Psoas muscle (tissue), 7 donors: ENCODE measurements at regions not wholly inside any gene's neighbourhood (a gene's known extent, or its start where the extent isn't known, plus 50 kb on each side); places are given as distances from the start of the nearest gene placed in this dataset.

Experiments
- ATAC-seq, 4 donors: fragments of 200-7000 bp; cut with Tn5 transposase; one replicate each; pipeline ENCODE4 v1.9.1; 2020; ENCODE audit warnings: moderate library complexity in 3 of 4, mild to moderate bottlenecking in 2 of 4
- DNase-seq, 2 donors: peaks; one replicate each; pipeline ENCODE4 v3.0.0-alpha.2; 2020
- H3K27ac ChIP-seq: fragments of 200-600 bp; one replicate; pipeline ENCODE4 v1.8.0; 2022
- H3K27me3 ChIP-seq, 3 donors: fragments of 200-600 bp in 1 of 3; one replicate each; pipeline versions ENCODE4 v1.6.1 to v1.8.0; 2013 to 2022; ENCODE audit warnings: low read length in 2 of 3, mild to moderate bottlenecking in 2 of 3, moderate library complexity in 1 of 3; ENCODE audit not compliant: insufficient read depth in 3 of 3
- H3K36me3 ChIP-seq, 2 donors: fragments of 200-600 bp in 1 of 2; one replicate each; pipeline versions ENCODE4 v1.6.1 to v1.8.0; 2013 to 2022; ENCODE audit warnings: low read depth in 1 of 2, mild to moderate bottlenecking in 1 of 2, moderate library complexity in 1 of 2; ENCODE audit not compliant: insufficient read depth in 1 of 2
- H3K4me1 ChIP-seq: fragments of 200-600 bp; one replicate; pipeline ENCODE4 v1.8.0; 2022
- H3K4me3 ChIP-seq: fragments of 200-600 bp; one replicate; pipeline ENCODE4 v1.8.0; 2022; ENCODE audit warnings: mild to moderate bottlenecking
- H3K9me3 ChIP-seq: fragments of 200-600 bp; one replicate; pipeline ENCODE4 v1.8.0; 2022
- WGBS, 3 donors: extraction: QIAGEN DNeasy Blood & Tissue Kit; methylation state at CpG; one replicate each; pipeline versions ENCODE4 v1.1.6 to v1.1.7; 2013; 5-methylcytosine and 5-hydroxymethylcytosine counted together
- intact Hi-C, 2 donors: fragments of 100-400 bp; cut with DNase I; formaldehyde crosslinking; loops; one replicate each; pipeline versions ENCODE4 v1.11.0 to v1.14.2; 2022
- TF ChIP-seq, protein P1 (sequence below): fragments of 200-600 bp; IDR thresholded peaks from one replicate; pipeline ENCODE4 v1.8.0; 2022; ENCODE audit warnings: antibody characterized with exemption
- donor health status: healthy with polysubstance abuse.
- donor health status: DM: no; HTN: no; CAD: no; lungs with moderate emphysema.
- donor health status: Bipolar disorder and iron deficiency.
- donor health status: healthy.
- donor health status: DM: yes; HTN: yes; CAD: no.
- donor health status: DM: no; HTN: no; CAD: no.
- donor health status: DM: yes; HTN: yes; CAD: no.

- WGBS, 3 donors, result 94 to 97% (median 96%) methylated on average over 2 of the region's 2 CpGs
Measured at GRCh38 chr17:72492494-72492893, 371.7 kb downstream of the SOX9 start.

DNA sequence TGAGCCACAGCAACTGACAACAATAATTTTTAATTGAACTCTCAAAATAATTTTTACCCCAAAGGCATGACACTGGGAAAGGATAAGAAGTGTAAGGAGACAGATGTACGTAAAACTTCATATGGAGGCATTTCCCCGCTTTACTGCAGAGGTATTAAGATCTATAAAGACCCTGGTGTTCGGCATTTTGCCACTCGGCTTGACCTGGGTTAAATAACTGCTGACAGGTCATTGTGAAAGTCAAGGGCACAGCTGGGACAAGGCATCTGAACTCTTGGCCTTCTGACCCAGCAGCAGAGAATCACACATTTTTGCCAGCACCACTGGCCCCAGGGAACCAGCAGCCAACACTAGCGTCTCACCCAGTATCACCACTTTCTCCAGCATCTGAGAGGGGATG lies 372.1 kb downstream of the SOX9 start:
- Histone ChIP-seq H3K27ac (no peak overlapping the region), H3K27me3 (peaks cover 0 to 6% (median 0%) of the 10 kb centered on the region in 3 donors), H3K9me3 (no peaks in the 10 kb centered on the region), H3K4me3 (no peak overlapping the region), H3K4me1 (no peaks in the 10 kb centered on the region), H3K36me3 (no peaks in the 10 kb centered on the region)
- no peak for ATAC-seq
- TF ChIP-seq, protein P1, sequence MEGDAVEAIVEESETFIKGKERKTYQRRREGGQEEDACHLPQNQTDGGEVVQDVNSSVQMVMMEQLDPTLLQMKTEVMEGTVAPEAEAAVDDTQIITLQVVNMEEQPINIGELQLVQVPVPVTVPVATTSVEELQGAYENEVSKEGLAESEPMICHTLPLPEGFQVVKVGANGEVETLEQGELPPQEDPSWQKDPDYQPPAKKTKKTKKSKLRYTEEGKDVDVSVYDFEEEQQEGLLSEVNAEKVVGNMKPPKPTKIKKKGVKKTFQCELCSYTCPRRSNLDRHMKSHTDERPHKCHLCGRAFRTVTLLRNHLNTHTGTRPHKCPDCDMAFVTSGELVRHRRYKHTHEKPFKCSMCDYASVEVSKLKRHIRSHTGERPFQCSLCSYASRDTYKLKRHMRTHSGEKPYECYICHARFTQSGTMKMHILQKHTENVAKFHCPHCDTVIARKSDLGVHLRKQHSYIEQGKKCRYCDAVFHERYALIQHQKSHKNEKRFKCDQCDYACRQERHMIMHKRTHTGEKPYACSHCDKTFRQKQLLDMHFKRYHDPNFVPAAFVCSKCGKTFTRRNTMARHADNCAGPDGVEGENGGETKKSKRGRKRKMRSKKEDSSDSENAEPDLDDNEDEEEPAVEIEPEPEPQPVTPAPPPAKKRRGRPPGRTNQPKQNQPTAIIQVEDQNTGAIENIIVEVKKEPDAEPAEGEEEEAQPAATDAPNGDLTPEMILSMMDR, result no peak
- intact Hi-C loops, result no loop called here
- no peak for DNase-seq
- WGBS, 3 donors, result 73 to 88% (median 74%) methylated on average over 5 of the region's 5 CpGs

More at GRCh38 chr17:72492494-72492893, 371.7 kb downstream of the SOX9 start:
- Histone ChIP-seq H3K4me1 (no peaks in the 10 kb centered on the region), H3K27ac (no peak overlapping the region), H3K4me3 (no peak overlapping the region), H3K36me3 (no peaks in the 10 kb centered on the region), H3K27me3 (peaks cover 0 to 7% (median 0%) of the 10 kb centered on the region in 3 donors), H3K9me3 (no peaks in the 10 kb centered on the region)
- no peak for DNase-seq
- ATAC-seq, result no peak
- intact Hi-C loops, result no loop called here
- TF ChIP-seq, protein P1, result no peak

DNA sequence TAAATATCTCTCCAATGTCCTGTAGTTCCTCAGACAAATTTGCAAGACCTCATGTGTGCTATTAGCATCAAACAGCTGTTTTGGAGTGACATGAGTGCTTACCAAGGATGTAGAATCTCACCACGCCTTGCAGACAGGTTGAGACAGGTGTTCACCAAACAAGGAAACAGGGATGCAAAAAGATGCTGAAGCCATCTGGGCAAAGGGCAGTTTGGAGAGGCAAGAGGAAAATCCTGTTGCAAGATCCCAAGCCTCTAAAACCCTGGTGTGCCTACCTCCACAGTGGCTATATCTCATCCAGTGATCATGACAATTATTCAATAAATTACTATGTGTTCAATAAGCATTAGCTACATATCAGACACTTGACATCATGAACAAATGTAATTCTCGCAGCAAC lies 373.7 kb downstream of the SOX9 start:
- DNase-seq, result no peak
- intact Hi-C loops, result no loop called here
- no peak overlapping the region for H3K4me3 ChIP-seq
- H3K36me3 ChIP-seq, result no peaks in the 10 kb centered on the region
- no peaks in the 10 kb centered on the region for H3K4me1 ChIP-seq
- WGBS, 3 donors, result 78 to 86% (median 81%) methylated on average over 2 of the region's 2 CpGs
- TF ChIP-seq, protein P1, result no peak
- peaks cover 0 to 3% (median 0%) of the 10 kb centered on the region in 3 donors for H3K27me3 ChIP-seq
- no peaks in the 10 kb centered on the region for H3K9me3 ChIP-seq
- H3K27ac ChIP-seq, result no peak overlapping the region
- no peak for ATAC-seq

- DNase-seq (no peak), ATAC-seq (no peak)
- Histone ChIP-seq H3K4me1 (no peaks in the 10 kb centered on the region), H3K27me3 (no peaks in the 10 kb centered on the region), H3K9me3 (no peaks in the 10 kb centered on the region), H3K36me3 (no peaks in the 10 kb centered on the region), H3K27ac (no peak overlapping the region), H3K4me3 (no peak overlapping the region)
- 87 to 89% (median 87%) methylated on average over 6 of the region's 6 CpGs for WGBS, 3 donors
- TF ChIP-seq, protein P1, result no peak
- intact Hi-C loops, result no loop called here
Measured at GRCh38 chr17:72496461-72496860, 375.6 kb downstream of the SOX9 start.

- Histone ChIP-seq H3K27me3 (peaks cover 0 to 3% (median 0%) of the 10 kb centered on the region in 3 donors), H3K9me3 (no peaks in the 10 kb centered on the region), H3K4me3 (no peak overlapping the region), H3K36me3 (no peaks in the 10 kb centered on the region), H3K27ac (no peak overlapping the region), H3K4me1 (no peaks in the 10 kb centered on the region)
- intact Hi-C loops, result no loop called here
- TF ChIP-seq, protein P1, result no peak
- DNase-seq (no peak), ATAC-seq (no peak)
- 91 to 94% (median 91%) methylated on average over 3 of the region's 3 CpGs for WGBS, 3 donors
Measured at GRCh38 chr17:72497915-72498314, 377.1 kb downstream of the SOX9 start.
